WTC11 (cell line): ENCODE measurements at regions not wholly inside any gene's neighbourhood (a gene's known extent, or its start where the extent isn't known, plus 50 kb on each side); places are given as distances from the start of the nearest gene placed in this dataset.

Source experiments
- ATAC-seq: fragments of 200-7000 bp; cut with Tn5 transposase; 2 replicates; pipeline ENCODE4 v1.10.0; 2021; ENCODE audit warnings: mild to moderate bottlenecking, moderate library complexity
- CTCF ChIA-PET: fragments of 300-600 bp; sonication (Branson Sonifier 250); formaldehyde crosslinking; loops from one replicate; lab custom pipeline; 2021; ENCODE audit warnings: antibody characterized with exemption; lab: Charles Lee
- POLR2A ChIA-PET: fragments of 350-600 bp; sonication (Branson Sonifier 250); formaldehyde crosslinking; loops from one replicate; lab custom pipeline; 2021; ENCODE audit warnings: antibody characterized with exemption; lab: Charles Lee
- DNase-seq: peaks from one replicate; pipeline ENCODE4 v3.0.0; 2021; ENCODE audit warnings: low spot score
- H3K27ac Mint-ChIP-seq: 2 replicates; pipeline ENCODE4 v1.8.0; 2021; ENCODE audit warnings: mixed read lengths
- H3K27me3 Mint-ChIP-seq: 2 replicates; pipeline ENCODE4 v1.8.0; 2021; ENCODE audit warnings: low read depth, mild to moderate bottlenecking, moderate library complexity, mixed read lengths
- H3K36me3 Mint-ChIP-seq: 2 replicates; pipeline ENCODE4 v1.8.0; 2021; ENCODE audit warnings: mixed read lengths
- H3K4me1 Mint-ChIP-seq: 2 replicates; pipeline ENCODE4 v1.8.0; 2022; ENCODE audit warnings: mixed read lengths
- H3K4me3 Mint-ChIP-seq: 2 replicates; pipeline ENCODE4 v1.8.0; 2021; ENCODE audit warnings: mild to moderate bottlenecking, moderate library complexity, mixed read lengths
- H3K9me3 Mint-ChIP-seq: 2 replicates; pipeline ENCODE4 v1.8.0; 2021; ENCODE audit warnings: mixed read lengths
- CBFB ChIP-seq: sonication (generic); formaldehyde crosslinking; IDR thresholded peaks from 2 replicates; pipeline ENCODE4 v1.8.1; 2022; ENCODE audit warnings: mild to moderate bottlenecking, low read depth, missing genetic modification reagents
- CREB1 ChIP-seq: sonication (generic); formaldehyde crosslinking; IDR thresholded peaks from 2 replicates; pipeline ENCODE4 v1.8.0; 2023; ENCODE audit warnings: mild to moderate bottlenecking, missing genetic modification reagents
- EMX1 ChIP-seq: fragments of 250-450 bp; sonication (Bioruptor Pico); IDR thresholded peaks from 2 replicates; pipeline ENCODE4 v1.8.0; 2021; ENCODE audit warnings: mild to moderate bottlenecking
- ESRRA ChIP-seq: sonication (generic); formaldehyde crosslinking; IDR thresholded peaks from 2 replicates; pipeline ENCODE4 v1.8.1; 2022; ENCODE audit warnings: mild to moderate bottlenecking, missing genetic modification reagents, borderline replicate concordance
- ETV6 ChIP-seq: sonication (generic); formaldehyde crosslinking; IDR thresholded peaks from 2 replicates; pipeline ENCODE4 v1.8.1; 2022; ENCODE audit warnings: mild to moderate bottlenecking, missing genetic modification reagents
- FOXK1 ChIP-seq: sonication (generic); formaldehyde crosslinking; IDR thresholded peaks from 2 replicates; pipeline ENCODE4 v1.8.0; 2022; ENCODE audit warnings: mild to moderate bottlenecking, moderate library complexity, missing genetic modification reagents
- FOXP1 ChIP-seq: sonication (generic); formaldehyde crosslinking; IDR thresholded peaks from 2 replicates; pipeline ENCODE4 v1.8.0; 2022; ENCODE audit warnings: missing genetic modification reagents, mild to moderate bottlenecking, moderate library complexity, borderline replicate concordance
- GRHL2 ChIP-seq: fragments of 250-450 bp; sonication (Bioruptor Pico); IDR thresholded peaks from 2 replicates; pipeline ENCODE4 v1.8.0; 2022; ENCODE audit warnings: mild to moderate bottlenecking, moderate library complexity; ENCODE audit not compliant: insufficient replicate concordance, severe bottlenecking
- IRF2 ChIP-seq: sonication (generic); formaldehyde crosslinking; IDR thresholded peaks from 2 replicates; pipeline ENCODE4 v1.8.0; 2022; ENCODE audit warnings: low read depth, missing genetic modification reagents, borderline replicate concordance
- JAZF1 ChIP-seq: fragments of 250-450 bp; sonication (Bioruptor Pico); IDR thresholded peaks from 2 replicates; pipeline ENCODE4 v1.9.0; 2021; ENCODE audit warnings: moderate library complexity, mild to moderate bottlenecking, inconsistent platforms
- MXD4 ChIP-seq: fragments of 250-450 bp; sonication (Bioruptor Pico); IDR thresholded peaks from 2 replicates; pipeline ENCODE4 v1.8.0; 2021; ENCODE audit warnings: mild to moderate bottlenecking, moderate library complexity, borderline replicate concordance
- NFATC4 ChIP-seq: fragments of 250-450 bp; sonication (Bioruptor Pico); IDR thresholded peaks from 2 replicates; pipeline ENCODE4 v1.9.0; 2021; ENCODE audit warnings: mild to moderate bottlenecking
- NFYB ChIP-seq: sonication (generic); formaldehyde crosslinking; conservative IDR thresholded peaks from 2 replicates; pipeline ENCODE4 v1.8.0; 2022; ENCODE audit warnings: low read depth, missing genetic modification reagents
- NR2C2 ChIP-seq: sonication (generic); formaldehyde crosslinking; IDR thresholded peaks from 2 replicates; pipeline ENCODE4 v1.8.0; 2022; ENCODE audit warnings: mild to moderate bottlenecking, missing genetic modification reagents
- OVOL2 ChIP-seq: fragments of 250-450 bp; sonication (Bioruptor Pico); IDR thresholded peaks from 2 replicates; pipeline ENCODE4 v1.9.0; 2021; ENCODE audit warnings: mild to moderate bottlenecking, borderline replicate concordance
- RELA ChIP-seq: sonication (generic); formaldehyde crosslinking; IDR thresholded peaks from 2 replicates; pipeline ENCODE4 v1.8.1; 2022; ENCODE audit warnings: missing genetic modification reagents, mild to moderate bottlenecking, borderline replicate concordance
- ZBTB21 ChIP-seq: sonication (generic); formaldehyde crosslinking; IDR thresholded peaks from 2 replicates; pipeline ENCODE4 v1.8.1; 2023; ENCODE audit warnings: mild to moderate bottlenecking, missing genetic modification reagents, borderline replicate concordance
- ZNF138 ChIP-seq: sonication (generic); formaldehyde crosslinking; conservative IDR thresholded peaks from 2 replicates; pipeline ENCODE4 v1.8.1; 2022; ENCODE audit warnings: mild to moderate bottlenecking, moderate library complexity, missing genetic modification reagents
- ZNF219 ChIP-seq: sonication (generic); formaldehyde crosslinking; IDR thresholded peaks from 2 replicates; pipeline ENCODE4 v1.8.0; 2023; ENCODE audit warnings: missing genetic modification reagents, mild to moderate bottlenecking, borderline replicate concordance
- ZNF263 ChIP-seq: sonication (generic); formaldehyde crosslinking; IDR thresholded peaks from 2 replicates; pipeline ENCODE4 v1.8.1; 2022; ENCODE audit warnings: low read depth, mild to moderate bottlenecking, moderate library complexity, missing genetic modification reagents
- TF ChIP-seq, protein P1 (sequence below): sonication (generic); formaldehyde crosslinking; IDR thresholded peaks from 2 replicates; pipeline ENCODE4 v1.8.1; 2023; ENCODE audit warnings: mild to moderate bottlenecking, missing genetic modification reagents, moderate library complexity
- TF ChIP-seq, protein P2 (sequence below): fragments of 250-450 bp; sonication (Bioruptor Pico); IDR thresholded peaks from 2 replicates; pipeline ENCODE4 v1.9.0; 2021; ENCODE audit warnings: mild to moderate bottlenecking, borderline replicate concordance
- TF ChIP-seq, protein P3 (sequence below): sonication (generic); formaldehyde crosslinking; IDR thresholded peaks from 2 replicates; pipeline ENCODE4 v1.8.0; 2023; ENCODE audit warnings: mild to moderate bottlenecking, missing genetic modification reagents
- TF ChIP-seq, protein P4 (sequence below): fragments of 250-450 bp; sonication (Bioruptor Pico); IDR thresholded peaks from 2 replicates; pipeline ENCODE4 v1.9.0; 2021; ENCODE audit warnings: mild to moderate bottlenecking

DNA sequence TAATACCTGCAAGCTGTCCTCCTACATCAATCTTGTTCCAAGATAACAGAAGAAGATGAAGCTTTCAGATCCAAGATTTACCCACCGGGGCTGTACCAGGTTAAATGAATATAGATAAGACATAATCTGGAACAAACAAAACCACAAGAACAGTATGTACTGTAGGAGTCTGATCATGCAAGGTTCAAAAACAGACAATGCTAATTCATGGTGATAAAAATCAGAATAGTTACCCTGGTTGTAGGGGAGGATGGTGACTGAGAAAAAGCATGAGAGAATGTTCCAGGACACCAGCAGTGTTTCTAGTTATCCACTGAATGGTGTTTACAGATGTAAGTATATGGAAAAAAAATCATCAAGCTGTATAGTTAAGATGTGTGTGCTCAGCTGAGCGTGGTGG, 211.6 kb upstream of the TBL1X start (continued):
- TF ChIP-seq, protein P1, sequence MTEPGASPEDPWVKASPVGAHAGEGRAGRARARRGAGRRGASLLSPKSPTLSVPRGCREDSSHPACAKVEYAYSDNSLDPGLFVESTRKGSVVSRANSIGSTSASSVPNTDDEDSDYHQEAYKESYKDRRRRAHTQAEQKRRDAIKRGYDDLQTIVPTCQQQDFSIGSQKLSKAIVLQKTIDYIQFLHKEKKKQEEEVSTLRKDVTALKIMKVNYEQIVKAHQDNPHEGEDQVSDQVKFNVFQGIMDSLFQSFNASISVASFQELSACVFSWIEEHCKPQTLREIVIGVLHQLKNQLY (CRISPR knock-in tag): no peak
- TF ChIP-seq CBFB (CRISPR knock-in tag) (no peak), ZNF219 (CRISPR knock-in tag) (no peak), FOXK1 (CRISPR knock-in tag) (no peak), MXD4 (CRISPR knock-in tag) (no peak)
- TF ChIP-seq, protein P2, sequence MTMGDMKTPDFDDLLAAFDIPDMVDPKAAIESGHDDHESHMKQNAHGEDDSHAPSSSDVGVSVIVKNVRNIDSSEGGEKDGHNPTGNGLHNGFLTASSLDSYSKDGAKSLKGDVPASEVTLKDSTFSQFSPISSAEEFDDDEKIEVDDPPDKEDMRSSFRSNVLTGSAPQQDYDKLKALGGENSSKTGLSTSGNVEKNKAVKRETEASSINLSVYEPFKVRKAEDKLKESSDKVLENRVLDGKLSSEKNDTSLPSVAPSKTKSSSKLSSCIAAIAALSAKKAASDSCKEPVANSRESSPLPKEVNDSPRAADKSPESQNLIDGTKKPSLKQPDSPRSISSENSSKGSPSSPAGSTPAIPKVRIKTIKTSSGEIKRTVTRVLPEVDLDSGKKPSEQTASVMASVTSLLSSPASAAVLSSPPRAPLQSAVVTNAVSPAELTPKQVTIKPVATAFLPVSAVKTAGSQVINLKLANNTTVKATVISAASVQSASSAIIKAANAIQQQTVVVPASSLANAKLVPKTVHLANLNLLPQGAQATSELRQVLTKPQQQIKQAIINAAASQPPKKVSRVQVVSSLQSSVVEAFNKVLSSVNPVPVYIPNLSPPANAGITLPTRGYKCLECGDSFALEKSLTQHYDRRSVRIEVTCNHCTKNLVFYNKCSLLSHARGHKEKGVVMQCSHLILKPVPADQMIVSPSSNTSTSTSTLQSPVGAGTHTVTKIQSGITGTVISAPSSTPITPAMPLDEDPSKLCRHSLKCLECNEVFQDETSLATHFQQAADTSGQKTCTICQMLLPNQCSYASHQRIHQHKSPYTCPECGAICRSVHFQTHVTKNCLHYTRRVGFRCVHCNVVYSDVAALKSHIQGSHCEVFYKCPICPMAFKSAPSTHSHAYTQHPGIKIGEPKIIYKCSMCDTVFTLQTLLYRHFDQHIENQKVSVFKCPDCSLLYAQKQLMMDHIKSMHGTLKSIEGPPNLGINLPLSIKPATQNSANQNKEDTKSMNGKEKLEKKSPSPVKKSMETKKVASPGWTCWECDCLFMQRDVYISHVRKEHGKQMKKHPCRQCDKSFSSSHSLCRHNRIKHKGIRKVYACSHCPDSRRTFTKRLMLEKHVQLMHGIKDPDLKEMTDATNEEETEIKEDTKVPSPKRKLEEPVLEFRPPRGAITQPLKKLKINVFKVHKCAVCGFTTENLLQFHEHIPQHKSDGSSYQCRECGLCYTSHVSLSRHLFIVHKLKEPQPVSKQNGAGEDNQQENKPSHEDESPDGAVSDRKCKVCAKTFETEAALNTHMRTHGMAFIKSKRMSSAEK (CRISPR knock-in tag): no peak
- TF ChIP-seq, all 79 proteins: peak for 0

DNA sequence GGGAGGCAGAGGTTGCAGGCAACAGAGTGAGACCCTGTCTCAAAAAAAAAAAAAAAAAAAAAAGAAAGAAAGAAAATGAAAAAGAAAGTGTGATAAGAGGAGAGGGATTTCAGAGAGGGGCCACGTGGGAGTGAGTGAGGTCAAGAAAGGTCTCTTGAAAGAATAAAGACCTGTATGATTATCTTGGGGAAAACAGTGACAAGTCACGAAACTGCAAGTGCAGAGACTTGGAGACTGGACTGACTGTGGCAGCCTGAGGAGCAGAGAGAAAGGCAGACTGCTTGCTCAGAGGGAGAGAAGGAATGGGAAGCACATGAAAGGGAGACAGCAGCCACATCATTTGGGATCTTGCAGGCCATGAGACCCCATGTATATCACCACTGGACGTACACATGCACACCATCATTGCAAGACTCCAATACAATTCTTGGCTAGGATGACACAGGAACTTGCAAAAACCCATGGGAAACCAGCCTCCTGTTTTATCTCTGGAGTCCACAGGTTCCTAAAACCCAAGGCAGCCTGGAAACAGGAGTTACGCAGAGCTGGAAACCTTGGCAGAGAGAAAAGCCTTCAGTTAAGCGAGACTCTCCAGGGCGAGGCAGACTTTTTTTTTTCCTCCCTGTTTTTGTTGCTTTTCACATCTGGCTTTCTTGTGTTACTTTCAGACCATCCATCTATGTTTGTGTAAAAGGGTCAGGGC, 207.0 kb upstream of the TBL1X start:
- Mint-ChIP-seq H3K27me3 (peaks cover 6% of the 10 kb centered on the region; the same call in 1 of the 2 replicates), H3K36me3 (peaks cover 27% of the 10 kb centered on the region), H3K27ac (no peak overlapping the region), H3K4me3 (no peak overlapping the region), H3K9me3 (peaks cover 30% of the 10 kb centered on the region), H3K4me1 (no peaks in the 10 kb centered on the region)
- ATAC-seq: no peak
- CTCF ChIA-PET: no interaction called here
- POLR2A ChIA-PET: no interaction called here
- TF ChIP-seq, protein P3, sequence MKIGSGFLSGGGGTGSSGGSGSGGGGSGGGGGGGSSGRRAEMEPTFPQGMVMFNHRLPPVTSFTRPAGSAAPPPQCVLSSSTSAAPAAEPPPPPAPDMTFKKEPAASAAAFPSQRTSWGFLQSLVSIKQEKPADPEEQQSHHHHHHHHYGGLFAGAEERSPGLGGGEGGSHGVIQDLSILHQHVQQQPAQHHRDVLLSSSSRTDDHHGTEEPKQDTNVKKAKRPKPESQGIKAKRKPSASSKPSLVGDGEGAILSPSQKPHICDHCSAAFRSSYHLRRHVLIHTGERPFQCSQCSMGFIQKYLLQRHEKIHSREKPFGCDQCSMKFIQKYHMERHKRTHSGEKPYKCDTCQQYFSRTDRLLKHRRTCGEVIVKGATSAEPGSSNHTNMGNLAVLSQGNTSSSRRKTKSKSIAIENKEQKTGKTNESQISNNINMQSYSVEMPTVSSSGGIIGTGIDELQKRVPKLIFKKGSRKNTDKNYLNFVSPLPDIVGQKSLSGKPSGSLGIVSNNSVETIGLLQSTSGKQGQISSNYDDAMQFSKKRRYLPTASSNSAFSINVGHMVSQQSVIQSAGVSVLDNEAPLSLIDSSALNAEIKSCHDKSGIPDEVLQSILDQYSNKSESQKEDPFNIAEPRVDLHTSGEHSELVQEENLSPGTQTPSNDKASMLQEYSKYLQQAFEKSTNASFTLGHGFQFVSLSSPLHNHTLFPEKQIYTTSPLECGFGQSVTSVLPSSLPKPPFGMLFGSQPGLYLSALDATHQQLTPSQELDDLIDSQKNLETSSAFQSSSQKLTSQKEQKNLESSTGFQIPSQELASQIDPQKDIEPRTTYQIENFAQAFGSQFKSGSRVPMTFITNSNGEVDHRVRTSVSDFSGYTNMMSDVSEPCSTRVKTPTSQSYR: no peak
- TF ChIP-seq GRHL2 (CRISPR knock-in tag): no peak
- TF ChIP-seq FOXK1 (CRISPR knock-in tag): no peak
- no peak for TF ChIP-seq ZBTB21
- TF ChIP-seq ZNF138: no peak
- no peak for DNase-seq

DNA sequence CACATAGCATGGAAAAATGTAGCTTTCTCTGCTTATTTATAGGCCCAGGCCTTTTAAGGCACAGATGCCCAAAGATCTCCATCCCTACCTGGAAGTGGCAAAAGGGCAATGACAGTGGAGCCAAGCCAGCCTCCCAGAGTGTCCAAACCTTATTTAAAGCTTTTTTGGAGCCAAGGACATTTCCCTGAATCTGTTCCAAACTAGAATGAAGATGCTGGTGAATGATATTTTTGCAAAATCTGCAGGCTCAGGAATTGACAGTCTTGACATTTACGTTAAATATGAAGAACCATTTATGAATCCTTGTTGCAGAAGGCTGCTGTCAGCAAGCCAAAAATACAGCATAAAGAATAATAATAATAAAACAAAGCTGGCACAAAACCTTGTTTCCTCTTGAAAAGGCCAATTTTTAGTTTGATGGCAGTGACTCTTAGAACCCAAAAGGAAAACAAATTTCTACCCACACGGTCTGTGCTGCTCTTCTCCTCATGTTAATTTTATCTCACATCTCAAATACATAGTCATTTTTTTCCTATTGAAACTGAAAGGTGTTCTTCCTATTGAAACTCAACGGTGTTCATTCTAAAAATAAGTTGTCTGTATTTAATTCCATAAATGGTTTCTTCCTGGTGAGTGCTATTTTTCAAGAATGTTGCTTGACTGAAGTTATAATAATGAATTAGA, 206.3 kb upstream of the TBL1X start:
- Mint-ChIP-seq H3K36me3 (peaks cover 27% of the 10 kb centered on the region), H3K4me1 (no peaks in the 10 kb centered on the region), H3K9me3 (peaks cover 30% of the 10 kb centered on the region), H3K4me3 (no peak overlapping the region), H3K27ac (no peak overlapping the region), H3K27me3 (peaks cover 6% of the 10 kb centered on the region; the same call in 1 of the 2 replicates)
- ChIA-PET CTCF (interaction anchor here (1.1 kb wide), 1 partner anchor 54 kb away, joined by 3 read pairs; no protein-coding TSS in a partner anchor), POLR2A (no interaction called here)
- no peak for DNase-seq
- ATAC-seq: no peak
- TF ChIP-seq NFYB (no peak), JAZF1 (no peak), FOXP1 (CRISPR knock-in tag) (no peak), ESRRA (CRISPR knock-in tag) (no peak), IRF2 (CRISPR knock-in tag) (no peak), OVOL2 (no peak), EMX1 (CRISPR knock-in tag) (no peak), NR2C2 (CRISPR knock-in tag) (no peak), NFATC4 (no peak), RELA (CRISPR knock-in tag) (no peak), ETV6 (CRISPR knock-in tag) (no peak), CREB1 (CRISPR knock-in tag) (no peak), ZNF263 (CRISPR knock-in tag) (no peak)
- TF ChIP-seq, protein P4, sequence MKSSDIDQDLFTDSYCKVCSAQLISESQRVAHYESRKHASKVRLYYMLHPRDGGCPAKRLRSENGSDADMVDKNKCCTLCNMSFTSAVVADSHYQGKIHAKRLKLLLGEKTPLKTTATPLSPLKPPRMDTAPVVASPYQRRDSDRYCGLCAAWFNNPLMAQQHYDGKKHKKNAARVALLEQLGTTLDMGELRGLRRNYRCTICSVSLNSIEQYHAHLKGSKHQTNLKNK: no peak
